IMR-90 (cell line): ENCODE measurements at regions not wholly inside any gene's neighbourhood (a gene's known extent, or its start where the extent isn't known, plus 50 kb on each side); places are given as distances from the start of the nearest gene placed in this dataset.

ENCODE experiments used
- ATAC-seq: fragments of 200-7000 bp; cut with Tn5 transposase; 2 replicates; pipeline ENCODE4 v1.9.1; 2020; ENCODE audit warnings: low read depth, mild to moderate bottlenecking, moderate library complexity
- BruUV-seq: library from RNA; stranded (reverse); fragments of 400-500 nt; replicated peaks from 2 replicates; lab custom pipeline; 2021; lab: Mats Ljungman, UMichigan
- CTCF ChIA-PET: fragments of 300-600 bp; formaldehyde crosslinking; extraction: SDS; loops from one replicate; lab custom pipeline; 2021; ENCODE audit warnings: antibody characterized with exemption; lab: Yijun Ruan, JAX
- POLR2A ChIA-PET: fragments of 300-600 bp; sonication (Branson Sonifier 250); formaldehyde crosslinking; loops from one replicate; lab custom pipeline; 2022; ENCODE audit warnings: antibody characterized with exemption; ENCODE audit not compliant: unreplicated experiment; lab: Charles Lee
- DNase-seq: peaks from one replicate; pipeline ENCODE4 v3.0.0; 2013
- H2AFZ ChIP-seq: replicated peaks from 2 replicates; pipeline ENCODE3; 2013; ENCODE audit warnings: low read length, mild to moderate bottlenecking; ENCODE audit not compliant: poor library complexity
- H2AK5ac ChIP-seq: 2 replicates; pipeline ENCODE4 v1.6.1; 2013; ENCODE audit warnings: low read depth, low read length, inconsistent platforms
- H2AK9ac ChIP-seq: replicated peaks from 2 replicates; pipeline ENCODE3; 2013; ENCODE audit warnings: mild to moderate bottlenecking, low read depth, low read length, moderate library complexity; ENCODE audit not compliant: poor library complexity
- H2BK120ac ChIP-seq: 2 replicates; pipeline ENCODE4 v1.6.1; 2013; ENCODE audit warnings: low read depth, low read length, inconsistent platforms
- H2BK15ac ChIP-seq: 3 replicates; pipeline ENCODE4 v1.6.1; 2013; ENCODE audit warnings: low read depth, low read length, inconsistent platforms
- H2BK20ac ChIP-seq: 2 replicates; pipeline ENCODE4 v1.6.1; 2013; ENCODE audit warnings: low read depth, mild to moderate bottlenecking, inconsistent platforms, low read length, moderate library complexity
- H2BK5ac ChIP-seq: 2 replicates; pipeline ENCODE4 v1.6.1; 2013; ENCODE audit warnings: mild to moderate bottlenecking, low read depth, low read length, inconsistent platforms; ENCODE audit not compliant: poor library complexity, severe bottlenecking
- H3K14ac ChIP-seq: replicated peaks from 2 replicates; pipeline ENCODE4 v1.6.1; 2013; ENCODE audit warnings: low read depth, low read length, inconsistent platforms
- H3K18ac ChIP-seq: 2 replicates; pipeline ENCODE4 v1.6.1; 2013; ENCODE audit warnings: low read depth, low read length, control low read depth
- H3K23ac ChIP-seq: 2 replicates; pipeline ENCODE4 v1.6.1; 2013; ENCODE audit warnings: low read depth, low read length, inconsistent platforms
- H3K27ac ChIP-seq: 2 replicates; pipeline ENCODE4 v1.5.1; 2013; ENCODE audit warnings: mild to moderate bottlenecking, control low read depth, low read length; ENCODE audit not compliant: insufficient read depth
- H3K27me3 ChIP-seq: 2 replicates; pipeline ENCODE4 v1.6.1; 2013; ENCODE audit warnings: low read length; ENCODE audit not compliant: control insufficient read depth, insufficient read depth
- H3K36me3 ChIP-seq: 2 replicates; pipeline ENCODE4 v1.6.1; 2013; ENCODE audit warnings: low read length, mixed read lengths; ENCODE audit not compliant: control insufficient read depth, insufficient read depth
- H3K4ac ChIP-seq: 2 replicates; pipeline ENCODE4 v1.6.1; 2013; ENCODE audit warnings: low read depth, low read length, inconsistent platforms
- H3K4me1 ChIP-seq: 2 replicates; pipeline ENCODE4 v1.6.1; 2013; ENCODE audit warnings: low read length, mixed read lengths; ENCODE audit not compliant: control insufficient read depth, insufficient read depth
- H3K4me2 ChIP-seq: 2 replicates; pipeline ENCODE4 v1.6.1; 2013; ENCODE audit warnings: low read depth, mild to moderate bottlenecking, control low read depth, low read length, moderate library complexity
- H3K4me3 ChIP-seq: 2 replicates; pipeline ENCODE4 v1.5.1; 2013; ENCODE audit warnings: low read depth, mild to moderate bottlenecking, control low read depth, low read length, moderate library complexity; ENCODE audit not compliant: insufficient read depth
- H3K56ac ChIP-seq: 2 replicates; pipeline ENCODE4 v1.6.1; 2013; ENCODE audit warnings: low read length, inconsistent platforms; ENCODE audit not compliant: insufficient read depth; ENCODE audit errors: extremely low read depth
- H3K79me1 ChIP-seq, 2 experiments: 2 replicates each; pipeline ENCODE4 v1.6.1; 2013; ENCODE audit warnings: low read length in 2 of 2, inconsistent platforms in 1 of 2, low read depth in 1 of 2
- H3K9ac ChIP-seq: 2 replicates; pipeline ENCODE4 v1.6.1; 2013; ENCODE audit warnings: low read depth, low read length, control low read depth
- H3K9me1 ChIP-seq: 2 replicates; pipeline ENCODE4 v1.6.1; 2013; ENCODE audit warnings: low read length, inconsistent platforms; ENCODE audit not compliant: insufficient read depth
- H3K9me3 ChIP-seq: 2 replicates; pipeline ENCODE4 v1.6.1; 2013; ENCODE audit warnings: low read length; ENCODE audit not compliant: control insufficient read depth, insufficient read depth
- H4K20me1 ChIP-seq: 2 replicates; pipeline ENCODE4 v1.6.1; 2013; ENCODE audit warnings: low read length, inconsistent platforms; ENCODE audit not compliant: insufficient read depth
- H4K5ac ChIP-seq: 2 replicates; pipeline ENCODE4 v1.6.1; 2013; ENCODE audit warnings: mild to moderate bottlenecking, low read depth, low read length, control low read depth
- H4K8ac ChIP-seq, 2 experiments: 2 replicates each; pipeline ENCODE4 v1.6.1; 2013; ENCODE audit warnings: low read depth in 2 of 2, low read length in 2 of 2, control low read depth in 1 of 2, inconsistent platforms in 1 of 2
- H4K91ac ChIP-seq: 2 replicates; pipeline ENCODE4 v1.6.1; 2013; ENCODE audit warnings: low read depth, low read length, inconsistent platforms; ENCODE audit not compliant: insufficient read depth
- CEBPB ChIP-seq: IDR thresholded peaks from 2 replicates; pipeline ENCODE4 v1.6.1; 2012; ENCODE audit warnings: low read depth, low read length, improper control_type of control experiment
- CHD1 ChIP-seq: IDR thresholded peaks from 2 replicates; pipeline ENCODE4 v1.6.1; 2012; ENCODE audit warnings: low read depth, low read length, improper control_type of control experiment
- ELK1 ChIP-seq: fragments of 150-350 bp; IDR thresholded peaks from 2 replicates; pipeline ENCODE4 v1.6.1; 2016; ENCODE audit warnings: low read depth, mild to moderate bottlenecking, low read length, moderate library complexity, borderline replicate concordance
- MAFK ChIP-seq: IDR thresholded peaks from 2 replicates; pipeline ENCODE4 v1.6.1; 2012; ENCODE audit warnings: low read depth, low read length, improper control_type of control experiment
- MAZ ChIP-seq: IDR thresholded peaks from 2 replicates; pipeline ENCODE4 v1.6.1; 2012; ENCODE audit warnings: low read depth, mild to moderate bottlenecking, low read length, improper control_type of control experiment, moderate library complexity, borderline replicate concordance
- NFE2L2 ChIP-seq: fragments of 150-350 bp; IDR thresholded peaks from 2 replicates; pipeline ENCODE4 v1.6.1; 2016; ENCODE audit warnings: low read depth, mild to moderate bottlenecking, low read length
- RAD21 ChIP-seq: IDR thresholded peaks from 2 replicates; pipeline ENCODE4 v1.6.1; 2012; ENCODE audit warnings: low read length, improper control_type of control experiment
- SMC3 ChIP-seq: fragments of 150-350 bp; IDR thresholded peaks from 2 replicates; pipeline ENCODE4 v1.6.1; 2016; ENCODE audit warnings: low read depth, mild to moderate bottlenecking, antibody characterized with exemption, low read length, moderate library complexity
- WGBS, 2 experiments: methylation state at CpG; one replicate each; pipeline versions ENCODE4 v1.1.5 to v1.1.7; 2013; ENCODE audit warnings: missing lambda C conversion rate in 2 of 2; ENCODE audit not compliant: insufficient read length in 1 of 2; ENCODE audit errors: extremely low coverage in 2 of 2; 5-methylcytosine and 5-hydroxymethylcytosine counted together
- dilution Hi-C: fragments of 300-500 bp; cut with HindIII; formaldehyde crosslinking; loops from one replicate; pipeline ENCODE4 v1.14.3; 2018; ENCODE audit warnings: low sequenced_read_pairs; ENCODE audit not compliant: unreplicated experiment
- in situ Hi-C: fragments of 300-500 bp; cut with MboI; formaldehyde crosslinking; loops from 3 replicates; pipeline ENCODE4 v1.14.3; 2019; ENCODE audit warnings: low sequenced_read_pairs, inconsistent platforms, mixed read lengths
- intact Hi-C: fragments of 100-400 bp; cut with micrococcal nuclease; formaldehyde crosslinking; loops from 2 replicates; pipeline ENCODE4 v1.10.0; 2022

- Histone ChIP-seq H2BK5ac (no peak overlapping the region), H3K27me3 (no peaks in the 10 kb centered on the region), H3K9me3 (no peaks in the 10 kb centered on the region), H3K36me3 (no peaks in the 10 kb centered on the region), H2AFZ (no peak overlapping the region), H4K5ac (peak overlapping the region; percentile 25; the same call in 1 of the 2 replicates), H2AK5ac (no peak overlapping the region), H3K4me2 (no peak overlapping the region), H2BK20ac (no peak overlapping the region), H2BK15ac (no peak overlapping the region), H4K8ac (no peak overlapping the region), H3K18ac (peak overlapping the region; percentile 33; the same call in 1 of the 2 replicates), H3K4me1 (peaks cover 5% of the 10 kb centered on the region), H3K4ac (no peak overlapping the region), H2BK120ac (no peak overlapping the region), H3K14ac (no peak overlapping the region), H4K91ac (no peak overlapping the region), H2AK9ac (no peak overlapping the region), H4K20me1 (no peaks in the 10 kb centered on the region), H3K9ac (no peak overlapping the region), H3K9me1 (peaks cover 4% of the 10 kb centered on the region; the same call in 1 of the 2 replicates), H3K56ac (no peak overlapping the region), H3K27ac (no peak overlapping the region), H3K23ac (no peak overlapping the region), H3K4me3 (no peak overlapping the region), H3K79me1 (no peaks in the 10 kb centered on the region)
- POLR2A ChIA-PET: no interaction called here
- intact Hi-C loops: no loop called here
- TF ChIP-seq NFE2L2 (no peak), RAD21 (no peak), MAZ (no peak), CEBPB (no peak), ELK1 (no peak), CHD1 (no peak), MAFK (no peak), SMC3 (no peak)
- ATAC-seq (no peak), DNase-seq (no peak)
- dilution Hi-C loops: no loop called here
- in situ Hi-C loops: no loop called here
- CTCF ChIA-PET: no interaction called here
- BruUV-seq: no TSS peak
- WGBS, 2 experiments: no CpG with 5 or more reads among the region's 4 CpGs
These were observed 122.1 kb upstream of the LYPLAL1 start for GRCh38 chr1:219051547-219051946.
